ENCODE measurements at regions not wholly inside any gene's neighbourhood (a gene's known extent, or its start where the extent isn't known, plus 50 kb on each side); places are given as distances from the start of the nearest gene placed in this dataset.

DNA sequence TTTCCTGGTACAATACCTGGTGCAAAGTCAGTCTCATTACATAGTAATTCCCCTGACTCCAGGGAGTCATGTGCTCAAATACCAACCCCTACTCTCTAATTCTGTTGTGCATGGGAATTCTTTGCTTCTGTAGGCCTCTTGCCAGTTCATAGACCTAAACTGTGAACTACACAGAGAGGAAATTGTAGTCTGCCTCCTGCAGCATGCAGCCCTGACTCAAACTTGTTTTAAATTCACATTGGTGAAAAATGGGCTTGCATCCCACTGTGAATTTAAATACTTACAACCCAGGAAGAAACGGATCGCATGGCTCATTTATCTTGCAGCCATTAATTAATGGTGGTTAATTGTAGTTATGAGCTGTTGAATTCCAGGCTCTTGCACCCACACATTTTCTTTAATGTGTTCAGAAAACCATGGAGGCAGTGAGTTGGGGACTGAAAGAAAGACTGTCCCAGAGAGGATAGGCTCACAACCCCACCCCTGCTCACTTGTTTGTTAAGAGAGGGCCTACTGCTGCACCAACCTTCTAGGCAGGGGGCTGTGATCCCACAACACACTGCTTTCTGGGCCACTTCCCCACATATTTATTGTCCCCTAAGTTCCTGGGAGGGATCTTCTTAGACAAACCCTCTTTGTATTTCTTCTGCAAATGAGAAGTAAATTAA lies 579.1 kb downstream of the DHX35 start:
- DNase-seq (ENCODE audit: low read depth in 3 of 3, low spot score in 1 of 3), result no peak

DNA sequence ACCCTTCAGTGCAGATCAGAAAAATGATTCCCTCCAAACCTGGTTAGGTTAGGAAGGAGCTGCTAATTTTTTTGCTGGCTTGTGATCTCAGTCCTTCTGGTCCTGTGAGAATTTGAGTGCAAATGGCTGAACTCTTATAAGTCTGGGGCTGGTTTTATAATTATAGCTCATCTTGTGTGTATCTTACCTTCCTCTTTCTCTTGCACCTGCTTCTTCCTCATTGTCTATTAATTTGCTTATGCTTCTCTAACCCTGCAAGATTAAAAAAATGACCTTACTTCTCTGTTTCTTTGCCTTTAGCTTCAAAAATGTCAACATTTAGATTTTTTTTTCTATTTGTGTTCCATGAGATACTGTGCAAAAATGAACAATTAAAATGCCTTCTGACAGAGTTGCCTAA lies 576.2 kb downstream of the DHX35 start:
- no peak for DNase-seq (ENCODE audit: low read depth in 3 of 3, low spot score in 1 of 3)

DNA sequence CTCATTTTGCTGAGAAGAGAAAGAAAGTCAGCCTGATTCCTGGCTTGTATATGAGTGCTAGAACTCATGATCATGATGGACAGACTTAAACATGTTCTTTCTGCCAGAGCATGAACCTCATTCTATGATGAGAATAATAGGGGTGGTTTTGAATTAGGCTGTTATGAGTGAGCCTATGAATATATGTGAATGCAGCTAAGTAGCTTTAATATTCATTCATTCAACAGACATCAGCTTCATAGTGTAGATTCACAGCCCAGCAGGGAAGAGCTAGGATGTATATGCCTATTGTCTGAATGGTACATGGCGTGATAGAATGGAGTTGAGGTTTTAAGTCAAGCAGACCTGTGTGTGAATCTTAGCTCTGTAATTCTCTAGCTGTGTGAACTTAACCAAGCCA lies 573.2 kb downstream of the DHX35 start:
- no peak for DNase-seq (ENCODE audit: low read depth in 3 of 3, low spot score in 1 of 3)

DNA sequence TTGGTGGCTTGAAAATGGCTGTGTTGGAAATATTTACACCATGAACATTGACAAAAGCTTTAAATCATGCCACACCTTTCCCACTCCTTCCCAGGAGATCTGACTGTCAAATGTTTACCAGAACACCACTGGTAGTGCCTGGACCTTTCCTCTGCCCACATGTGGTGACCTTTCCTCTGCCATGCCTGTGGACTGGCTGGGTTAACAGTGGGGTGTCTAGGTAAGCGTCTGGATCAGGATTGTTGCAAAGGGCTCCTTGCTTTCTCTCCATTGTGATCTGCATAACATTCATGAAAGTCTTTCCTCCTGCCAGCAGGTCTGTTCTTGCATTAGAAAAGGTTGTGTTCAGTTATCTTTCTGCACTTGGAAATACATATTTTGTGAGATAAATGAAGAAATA lies 572.7 kb downstream of the DHX35 start:
- no peak for DNase-seq (ENCODE audit: low read depth in 3 of 3, low spot score in 1 of 3)

DNA sequence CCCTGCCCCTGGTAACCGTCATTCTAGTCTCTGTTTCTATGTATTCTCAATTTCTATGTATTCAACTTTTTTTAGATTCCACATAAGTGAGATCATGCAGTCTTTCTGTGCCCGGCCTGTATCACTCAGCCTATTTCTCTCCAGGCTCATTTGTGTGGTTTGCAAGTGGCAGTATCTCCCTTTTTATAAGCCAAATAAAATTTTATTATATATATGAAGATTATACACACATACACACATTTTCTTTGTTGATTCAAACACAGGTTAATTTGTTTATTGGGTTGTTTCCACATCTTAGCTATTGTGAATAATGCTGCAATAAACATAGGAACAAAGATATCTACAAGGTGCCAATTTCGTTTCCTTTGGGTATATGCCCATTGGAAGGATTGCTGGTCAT lies 571.7 kb downstream of the DHX35 start:
- no peak for DNase-seq (ENCODE audit: low read depth in 3 of 3, low spot score in 1 of 3)

DNA sequence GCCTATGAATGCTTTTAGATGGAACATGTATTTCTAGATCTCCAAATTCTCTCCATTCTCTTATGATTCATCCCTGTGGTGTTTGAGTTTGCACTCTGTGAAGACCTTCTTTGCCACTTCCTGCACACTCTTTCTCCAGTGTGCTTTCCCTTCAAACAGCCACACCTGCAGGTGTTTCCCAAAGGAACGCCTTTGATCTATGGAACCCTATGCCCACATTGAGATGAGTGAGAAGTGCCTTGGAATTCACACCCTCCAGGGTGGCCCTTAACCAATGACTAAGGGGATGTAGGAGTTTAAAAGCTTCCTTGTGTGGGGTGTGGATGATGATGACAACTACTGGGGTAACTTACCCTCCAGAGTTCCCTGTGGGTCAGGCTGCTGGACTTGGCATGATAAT lies 570.1 kb downstream of the DHX35 start:
- DNase-seq (ENCODE audit: low read depth in 3 of 3, low spot score in 1 of 3), result no peak

DNA sequence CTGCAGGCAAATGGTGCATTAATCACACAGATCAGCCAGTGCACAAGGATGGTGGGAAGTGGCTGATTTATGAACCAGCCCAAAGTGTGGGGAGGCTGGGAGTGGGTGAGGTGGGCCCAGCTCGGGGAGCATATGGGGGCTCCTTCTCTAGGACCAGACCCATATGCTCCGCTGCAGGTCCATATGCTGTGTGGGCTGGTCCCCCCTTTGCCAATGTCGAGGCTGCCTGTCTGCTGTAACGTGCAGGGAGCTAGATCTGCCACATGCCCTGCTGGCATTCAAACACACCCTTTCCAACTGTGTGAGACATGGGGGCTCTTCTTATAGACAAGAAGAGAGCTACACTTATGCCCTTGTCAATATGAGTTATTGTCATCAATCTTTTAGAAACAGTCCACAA lies 566.3 kb downstream of the DHX35 start:
- DNase-seq (ENCODE audit: low read depth in 3 of 3, low spot score in 1 of 3), result no peak

DNA sequence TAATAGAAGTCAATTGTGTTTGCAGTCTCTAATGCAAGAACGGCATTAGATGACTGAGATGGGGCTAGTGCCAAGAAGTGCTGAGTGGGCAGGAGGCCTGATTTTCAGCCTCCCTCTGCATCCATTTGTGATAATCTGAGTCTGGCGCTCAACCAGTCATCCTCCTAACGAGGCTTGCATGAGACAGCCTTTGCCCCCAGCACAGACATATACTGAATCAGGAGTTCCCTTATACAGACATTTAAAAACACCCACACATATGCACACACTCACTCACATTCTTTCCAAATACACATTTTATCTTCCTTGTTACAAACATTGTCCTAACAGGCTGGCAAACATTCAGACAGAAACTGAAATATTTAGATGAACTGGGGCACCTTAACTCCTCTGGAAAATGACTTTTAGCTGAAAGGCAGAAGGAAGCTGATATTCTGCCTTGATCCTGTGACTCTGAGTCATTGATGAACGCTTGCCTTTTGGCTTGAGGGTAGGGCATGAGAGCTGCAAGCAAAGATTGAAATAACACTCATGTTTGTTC lies 562.3 kb downstream of the DHX35 start:
- no peak for DNase-seq (ENCODE audit: low read depth in 3 of 3, low spot score in 1 of 3)

DNA sequence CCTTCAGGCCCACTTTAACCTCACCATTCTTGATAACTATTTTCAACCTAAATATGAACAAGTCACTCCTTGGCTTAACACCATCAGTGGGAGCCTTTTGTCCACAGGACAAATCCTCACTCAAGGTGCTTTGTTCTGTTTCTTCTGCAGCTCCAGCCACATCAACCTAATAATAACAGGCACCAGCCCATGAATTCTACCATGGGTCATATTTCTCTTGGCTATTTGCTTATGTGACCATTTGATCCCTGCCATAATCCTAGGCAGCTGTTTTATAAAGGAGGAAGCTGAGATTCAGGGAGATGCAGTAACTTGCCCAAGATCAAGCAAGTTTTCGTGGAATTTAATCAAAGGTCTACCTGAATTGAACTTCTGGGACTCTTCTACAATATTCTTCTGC lies 561.3 kb downstream of the DHX35 start:
- DNase-seq (ENCODE audit: low read depth in 3 of 3, low spot score in 1 of 3), result no peak

DNA sequence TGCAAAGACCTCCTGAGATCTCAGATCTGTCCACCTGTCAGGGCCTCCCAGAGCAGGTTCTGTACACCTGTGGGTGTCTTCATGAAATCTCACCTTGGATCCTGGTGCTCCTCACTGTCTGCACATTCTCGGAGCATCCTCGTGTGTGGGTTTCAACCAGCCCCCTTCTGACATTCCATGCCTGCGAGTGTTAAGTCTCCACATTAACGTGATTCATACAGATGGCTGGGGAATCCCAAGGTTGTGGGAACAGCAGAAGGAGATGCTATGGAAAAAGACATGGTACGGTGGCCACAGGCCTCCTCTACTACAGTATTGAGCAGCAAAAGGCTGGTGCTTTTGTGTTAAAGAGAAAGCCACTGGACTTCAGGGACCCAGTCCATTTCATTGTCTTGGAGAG lies 556.5 kb downstream of the DHX35 start:
- no peak for DNase-seq (ENCODE audit: low read depth in 3 of 3, low spot score in 1 of 3)

DNA sequence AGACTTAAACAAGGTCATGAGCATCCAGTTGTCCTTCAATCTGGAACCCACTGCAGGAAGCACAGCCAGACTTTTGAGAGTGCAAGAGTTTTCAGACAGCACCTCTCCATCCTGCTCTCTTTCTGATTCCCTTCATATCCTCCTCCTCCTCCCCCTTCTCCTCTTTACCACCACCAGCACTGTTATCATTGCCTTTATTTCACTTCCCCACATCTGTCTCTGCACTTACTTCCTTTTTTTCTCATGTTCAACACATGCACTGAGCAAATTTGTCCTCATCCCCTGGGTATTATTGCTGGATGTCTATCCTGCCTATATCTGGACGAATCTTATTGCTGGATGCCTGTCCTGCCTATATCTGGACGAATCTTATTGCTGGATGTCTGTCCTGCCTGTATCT lies 554.8 kb downstream of the DHX35 start:
- no peak for DNase-seq (ENCODE audit: low read depth in 3 of 3, low spot score in 1 of 3)

DNA sequence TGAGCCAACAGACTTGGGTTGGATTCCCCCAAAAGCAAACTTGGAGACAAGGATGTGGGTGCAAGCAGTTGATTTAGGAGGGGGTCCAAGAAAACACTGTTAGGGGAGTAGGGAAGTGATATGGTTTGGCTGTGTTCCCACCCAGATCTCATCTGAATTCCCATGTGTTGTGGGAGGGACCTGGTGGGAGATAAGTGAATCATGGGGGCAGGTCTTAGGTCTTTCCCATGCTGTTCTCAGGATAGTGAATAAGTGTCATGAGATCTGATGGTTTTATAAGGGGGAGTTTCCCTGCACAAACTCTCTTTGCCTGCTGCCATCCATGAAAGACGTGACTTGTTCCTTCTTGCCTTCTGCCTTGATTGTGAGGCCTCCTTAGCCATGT lies 542.6 kb downstream of the DHX35 start:
- DNase-seq (ENCODE audit: low read depth in 3 of 3, low spot score in 1 of 3), result no peak

DNA sequence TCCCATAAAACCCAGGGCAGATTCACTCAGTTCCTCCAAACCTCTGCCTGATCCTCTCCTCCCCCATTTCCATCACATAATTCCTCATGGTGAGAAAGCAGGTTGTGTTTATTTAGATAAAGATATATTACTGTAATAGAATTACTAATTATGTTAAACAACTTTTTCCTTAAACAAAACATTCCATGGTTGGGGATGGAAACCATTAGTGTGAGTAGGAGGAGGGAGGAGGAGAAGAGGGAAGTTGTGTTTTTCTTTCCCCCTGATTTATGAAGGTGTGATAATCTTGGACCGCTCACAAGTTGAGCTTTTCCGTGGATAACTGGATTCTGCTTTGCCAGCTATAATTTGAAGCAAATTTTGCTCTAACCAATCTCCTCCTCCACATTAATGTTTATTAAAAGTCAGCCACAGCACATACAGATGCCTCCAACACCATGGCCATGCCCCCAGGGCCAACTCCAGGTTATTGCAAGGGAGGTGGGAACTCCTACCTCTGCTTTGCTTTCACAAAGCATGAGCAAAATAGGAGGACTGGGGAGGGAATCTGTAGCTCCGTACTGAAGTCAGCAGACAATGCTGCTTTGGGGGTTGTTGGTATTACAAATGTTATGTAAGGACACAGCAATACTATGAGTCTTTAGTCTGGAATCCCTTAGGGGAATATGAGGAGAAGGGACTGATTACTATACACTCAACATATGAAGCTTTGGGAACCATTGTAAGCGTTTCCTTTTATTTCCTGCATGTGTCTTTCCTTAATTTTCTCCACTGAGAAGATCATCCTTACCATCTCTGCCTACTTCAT lies 542.0 kb downstream of the DHX35 start:
- no peak for DNase-seq (ENCODE audit: low read depth in 3 of 3, low spot score in 1 of 3)

DNA sequence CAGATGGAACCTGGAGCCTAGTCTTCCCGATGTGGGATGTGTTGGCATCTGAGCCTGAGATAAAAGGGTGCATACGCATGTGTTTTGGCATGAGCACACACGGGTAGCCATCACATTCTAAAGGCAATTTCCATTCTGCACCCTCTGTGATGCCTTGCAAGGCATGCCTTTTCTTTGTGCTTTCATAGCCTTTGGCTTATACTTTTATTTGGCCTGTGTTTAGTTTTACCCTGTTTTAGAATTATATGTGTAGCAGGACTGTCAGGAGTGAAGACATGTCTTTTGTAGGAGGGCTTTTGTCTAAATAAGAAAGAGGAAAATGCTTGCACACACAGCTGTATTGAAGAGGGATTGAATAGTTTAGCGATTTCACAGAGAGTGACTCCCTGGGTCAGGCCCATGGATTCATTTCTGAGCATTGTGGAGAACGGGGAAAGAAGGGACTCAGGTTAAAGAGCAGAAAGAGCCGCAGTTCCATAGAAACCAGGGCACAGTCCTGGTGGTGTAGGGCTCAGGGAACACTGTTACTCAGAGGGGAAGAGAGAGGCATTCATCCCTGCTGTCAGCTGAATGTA lies 530.2 kb downstream of the DHX35 start:
- no peak for DNase-seq (ENCODE audit: low read depth in 3 of 3, low spot score in 1 of 3)

DNA sequence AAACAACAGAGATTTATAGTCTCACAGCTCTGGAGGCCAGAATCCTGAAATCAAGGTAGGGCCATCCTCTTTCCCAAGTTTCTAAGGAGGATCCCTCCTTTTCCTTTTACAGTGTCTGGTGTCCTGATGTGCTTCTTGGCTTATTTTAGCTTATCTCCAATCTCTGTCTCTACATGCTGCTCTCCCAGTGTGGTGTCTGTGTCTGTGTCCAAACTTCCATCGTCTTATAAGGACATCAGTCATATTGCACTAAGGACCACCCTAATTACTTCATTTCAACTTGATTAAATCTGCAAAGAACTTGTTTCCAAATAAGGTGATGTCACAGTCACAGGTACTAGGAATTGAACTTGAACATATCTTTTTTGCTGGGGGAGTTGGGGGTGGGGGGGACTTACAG lies 529.6 kb downstream of the DHX35 start:
- no peak for DNase-seq (ENCODE audit: low read depth in 3 of 3, low spot score in 1 of 3)

DNA sequence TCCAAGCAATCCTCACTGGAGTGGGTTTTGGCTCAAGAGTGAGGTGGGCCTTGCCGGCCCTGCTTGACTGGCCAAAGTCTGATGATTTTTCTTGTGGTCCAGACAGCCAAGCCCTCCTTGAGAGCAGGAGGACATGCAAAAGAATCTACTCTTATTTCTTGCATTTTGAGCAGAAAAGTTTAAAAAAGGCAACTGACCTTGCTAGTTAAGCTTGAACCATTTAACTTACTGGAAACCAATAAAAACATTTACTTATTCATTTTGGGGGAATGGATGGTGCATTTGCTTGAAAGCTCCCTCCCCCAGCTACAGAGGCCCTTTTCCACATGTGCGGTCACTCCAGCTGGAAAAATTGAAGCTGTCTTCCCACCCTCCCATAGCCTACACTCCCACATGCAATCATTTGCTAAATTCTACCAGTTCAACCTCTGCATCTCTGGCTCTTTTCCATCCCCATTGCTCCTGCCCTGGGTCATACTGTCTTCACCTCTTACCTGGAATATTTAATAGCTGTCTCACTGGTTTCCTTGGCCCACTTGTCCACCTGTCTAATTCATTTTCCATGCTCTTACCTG lies 527.9 kb downstream of the DHX35 start:
- DNase-seq (ENCODE audit: low read depth in 3 of 3, low spot score in 1 of 3), result no peak

DNA sequence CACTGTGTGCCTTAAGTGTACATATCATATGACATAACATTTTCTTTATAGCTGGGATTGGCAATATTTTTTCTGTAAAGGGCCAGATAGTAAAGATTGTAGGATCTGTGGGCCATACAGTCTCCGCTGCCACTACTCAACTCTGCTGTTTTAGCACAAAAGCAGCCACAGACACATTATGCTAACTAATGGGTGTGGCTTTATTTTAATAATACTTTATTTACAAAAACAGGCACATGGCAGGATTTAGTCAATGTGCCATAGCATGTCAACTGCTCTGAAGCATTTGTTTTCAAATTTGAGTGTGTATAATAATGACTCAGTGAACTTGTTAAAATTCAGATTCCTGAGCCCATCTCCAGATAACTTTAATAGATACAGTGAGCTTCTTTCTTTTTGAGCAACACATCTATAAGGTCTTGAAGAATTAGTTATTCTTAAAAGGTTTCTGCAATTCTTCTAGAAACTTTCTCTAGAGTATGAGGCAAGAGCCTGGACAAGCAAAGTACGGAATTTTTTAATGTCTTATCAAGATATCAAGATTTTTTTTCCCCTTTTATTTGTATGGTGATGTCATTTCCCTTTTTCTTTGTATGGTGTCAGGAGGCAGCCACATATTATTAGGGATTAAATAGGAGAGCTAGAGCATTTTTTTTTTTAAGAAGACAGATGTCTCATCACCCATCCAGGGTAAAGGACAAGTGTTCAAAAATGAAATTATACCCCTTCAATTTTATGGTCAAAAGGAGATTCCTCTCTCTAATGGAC lies 518.3 kb downstream of the DHX35 start:
- no peak for DNase-seq (ENCODE audit: low read depth in 3 of 3, low spot score in 1 of 3)

DNA sequence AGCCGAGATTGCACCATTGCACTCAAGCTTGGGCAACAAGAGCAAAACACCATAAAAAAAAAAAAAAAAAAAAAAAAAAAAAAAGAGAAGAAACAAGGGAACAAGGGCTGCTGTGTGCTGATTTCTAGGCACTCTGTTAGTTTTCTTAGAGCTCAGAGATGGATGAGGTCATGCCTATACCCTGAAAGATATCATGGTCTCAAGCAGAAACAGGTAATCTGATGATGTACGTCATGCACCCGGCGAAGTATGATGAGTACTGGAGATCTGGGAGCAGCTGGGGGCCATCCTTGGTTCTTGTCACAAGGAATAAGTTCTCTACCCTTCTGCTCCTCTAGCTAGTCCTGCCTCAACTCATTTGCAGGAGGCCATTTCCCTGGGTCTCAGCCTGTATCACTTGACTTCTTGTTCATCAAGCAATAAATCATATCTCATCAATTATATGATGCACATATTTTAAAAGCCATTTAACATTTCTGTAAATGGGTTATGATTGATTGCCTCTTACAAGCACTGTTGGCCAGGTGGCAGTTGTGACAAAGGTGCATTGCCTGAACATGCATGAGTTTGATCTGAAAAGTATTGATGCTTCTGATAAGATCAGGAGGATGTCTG lies 517.2 kb downstream of the DHX35 start:
- DNase-seq (ENCODE audit: low read depth in 3 of 3, low spot score in 1 of 3), result no peak

DNA sequence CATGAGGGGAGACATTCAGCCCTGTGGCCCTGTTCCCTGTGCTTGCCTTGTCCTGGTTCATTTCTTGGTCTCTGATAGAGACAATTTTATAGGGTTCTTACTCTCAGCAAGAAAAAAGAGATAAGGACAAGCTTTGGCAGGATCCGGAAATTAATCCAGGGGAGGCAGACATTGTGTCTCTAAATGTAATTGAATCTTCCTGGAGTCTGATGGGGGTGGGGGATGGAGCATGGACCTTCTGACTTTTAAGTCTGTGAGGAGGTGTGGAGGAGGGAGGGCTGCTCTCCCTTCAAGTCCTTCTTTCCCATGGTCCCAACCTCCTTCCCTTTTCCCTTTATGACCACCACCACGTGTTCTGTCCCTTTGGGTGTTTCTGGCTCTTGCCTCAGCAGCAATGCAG lies 512.7 kb downstream of the DHX35 start:
- no peak for DNase-seq (ENCODE audit: low read depth in 3 of 3, low spot score in 1 of 3)

DNA sequence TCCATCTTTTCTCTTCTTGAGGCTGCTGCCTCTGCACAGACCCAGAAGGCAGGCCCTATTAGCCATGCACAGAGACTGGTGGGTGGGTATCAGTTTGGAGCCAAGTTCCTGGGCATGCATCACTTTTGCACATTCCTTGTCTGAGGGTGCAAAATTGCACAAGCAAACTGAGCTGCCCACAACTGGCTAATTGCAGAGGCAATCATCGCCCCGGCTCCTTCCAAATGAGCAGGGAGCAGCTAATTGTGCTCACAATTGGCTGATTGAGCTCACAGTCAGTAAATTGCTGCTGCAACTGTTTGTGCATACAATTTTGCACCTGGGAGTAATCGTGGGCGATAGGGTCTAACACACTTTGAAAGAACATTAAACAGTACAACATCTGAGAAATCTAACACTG lies 511.4 kb downstream of the DHX35 start:
- DNase-seq (ENCODE audit: low read depth in 3 of 3, low spot score in 1 of 3), result no peak

DNA sequence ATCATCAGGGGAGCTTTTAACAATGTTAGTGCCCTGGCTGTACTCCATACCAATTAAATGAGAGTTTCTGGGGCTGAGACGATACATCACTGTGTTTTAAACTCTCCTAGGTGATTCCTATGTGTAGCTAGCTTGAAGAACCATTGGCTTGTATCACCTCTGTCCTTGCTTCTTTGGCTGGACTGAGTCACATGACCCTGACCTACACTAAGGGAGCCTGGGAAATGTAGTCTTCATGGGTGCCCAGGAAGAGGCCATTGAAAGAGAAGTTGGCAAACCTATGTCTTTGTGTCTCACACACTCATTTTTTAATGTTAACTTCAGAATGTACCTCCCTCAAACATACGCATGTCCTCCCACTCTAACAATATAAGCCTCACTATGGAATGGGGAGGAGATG lies 506.6 kb downstream of the DHX35 start:
- no peak for DNase-seq (ENCODE audit: low read depth in 3 of 3, low spot score in 1 of 3)
